B cell (primary cell): ENCODE measurements at regions not wholly inside any gene's neighbourhood (a gene's known extent, or its start where the extent isn't known, plus 50 kb on each side); places are given as distances from the start of the nearest gene placed in this dataset.

Source experiments
- ATAC-seq: fragments of 200-7000 bp; cut with Tn5 transposase; one replicate; pipeline ENCODE4 v1.10.0; 2021; ENCODE audit warnings: low read depth, mild to moderate bottlenecking, moderate number of reproducible peaks, moderate library complexity
- CTCF ChIA-PET: fragments of 350-600 bp; sonication (Branson Sonifier 250); formaldehyde crosslinking; loops from one replicate; lab custom pipeline; 2021; ENCODE audit warnings: antibody characterized with exemption, inconsistent platforms; lab: Charles Lee
- POLR2A ChIA-PET: fragments of 350-600 bp; sonication (Branson Sonifier 250); formaldehyde crosslinking; loops from one replicate; lab custom pipeline; 2021; ENCODE audit warnings: antibody characterized with exemption; lab: Charles Lee
- DNase-seq: peaks from one replicate; pipeline ENCODE4 v3.0.0; 2013
- H2AFZ ChIP-seq: 2 replicates; pipeline ENCODE4 v1.6.1; 2012; ENCODE audit warnings: mild to moderate bottlenecking, low read depth, low read length; ENCODE audit not compliant: insufficient read depth, poor library complexity, severe bottlenecking
- H3K27ac ChIP-seq, 2 donors: 1 replicate in 1 of 2; 2 replicates in 1 of 2; pipeline ENCODE4 v1.5.1; 2012 to 2013; ENCODE audit warnings: low read length in 2 of 2, mild to moderate bottlenecking in 2 of 2, moderate library complexity in 1 of 2
- H3K27me3 ChIP-seq, 4 experiments: fragments of 200-600 bp in 1 of 4; sonication (generic) in 1 of 4; replicated peaks in 1 of 4; 1 replicate in 2 of 4; 2 replicates in 2 of 4; pipeline versions ENCODE4 v1.6.1 to v1.7.0; 2013 to 2016; ENCODE audit warnings: low read length in 3 of 4, mild to moderate bottlenecking in 2 of 4, mixed read lengths in 1 of 4, moderate library complexity in 1 of 4; ENCODE audit not compliant: insufficient read depth in 4 of 4, control insufficient read depth in 3 of 4; ENCODE audit errors: control extremely low read depth in 1 of 4
- H3K36me3 ChIP-seq, 2 experiments: replicated peaks in 1 of 2; 1 replicate in 1 of 2; 2 replicates in 1 of 2; pipeline versions ENCODE4 v1.6.1 to v1.7.1; 2013; ENCODE audit warnings: low read length in 1 of 2; ENCODE audit not compliant: insufficient read depth in 2 of 2, control insufficient read depth in 1 of 2; ENCODE audit errors: control extremely low read depth in 1 of 2, extremely low read depth in 1 of 2
- H3K4me1 ChIP-seq, 2 donors: fragments of 200-600 bp in 1 of 2; sonication (generic) in 1 of 2; 1 replicate in 1 of 2; 2 replicates in 1 of 2; pipeline versions ENCODE4 v1.5.1 to v1.6.1; 2013 to 2017; ENCODE audit warnings: low read length in 2 of 2; ENCODE audit not compliant: control insufficient read depth in 2 of 2, insufficient read depth in 2 of 2
- H3K4me2 ChIP-seq: replicated peaks from 2 replicates; pipeline ENCODE3; 2012; ENCODE audit warnings: mild to moderate bottlenecking, low read depth, low read length; ENCODE audit not compliant: poor library complexity, severe bottlenecking
- H3K4me3 ChIP-seq, 5 experiments: fragments of 200-600 bp in 1 of 5; sonication (generic) in 1 of 5; 1 replicate in 3 of 5; 2 replicates in 2 of 5; pipeline versions ENCODE4 v1.5.1 to v1.7.0; 2011 to 2016; ENCODE audit warnings: low read length in 4 of 5, mild to moderate bottlenecking in 4 of 5, low read depth in 2 of 5, control low read depth in 1 of 5, moderate library complexity in 1 of 5; ENCODE audit not compliant: insufficient read depth in 1 of 5; ENCODE audit errors: control extremely low read depth in 1 of 5, extremely low read depth in 1 of 5
- H3K79me2 ChIP-seq: fragments of 200-600 bp; sonication (generic); one replicate; pipeline ENCODE4 v1.6.0; 2016; ENCODE audit warnings: low read length; ENCODE audit not compliant: control insufficient read depth, insufficient read depth
- H3K9ac ChIP-seq: fragments of 200-600 bp; sonication (generic); 2 replicates; pipeline ENCODE4 v1.6.1; 2017; ENCODE audit warnings: mild to moderate bottlenecking, low read length, moderate library complexity
- H3K9me3 ChIP-seq, 3 donors: one replicate each; pipeline versions ENCODE4 v1.6.1 to v1.7.1; 2013; ENCODE audit warnings: low read length in 2 of 3; ENCODE audit not compliant: control insufficient read depth in 2 of 3, insufficient read depth in 1 of 3; ENCODE audit errors: control extremely low read depth in 1 of 3
- H4K20me1 ChIP-seq: 2 replicates; pipeline ENCODE4 v1.6.0; 2012; ENCODE audit warnings: mild to moderate bottlenecking, low read length; ENCODE audit not compliant: insufficient read depth, control insufficient read depth, poor library complexity, severe bottlenecking
- H3K27ac Mint-ChIP-seq: one replicate; pipeline ENCODE4 v1.8.0; 2021; ENCODE audit warnings: mixed read lengths
- H3K27me3 Mint-ChIP-seq: one replicate; pipeline ENCODE4 v1.8.0; 2021; ENCODE audit warnings: mixed read lengths
- H3K4me1 Mint-ChIP-seq: one replicate; pipeline ENCODE4 v1.8.0; 2021; ENCODE audit warnings: mixed read lengths
- H3K4me3 Mint-ChIP-seq: one replicate; pipeline ENCODE4 v1.8.0; 2021; ENCODE audit warnings: mixed read lengths
- H3K9me3 Mint-ChIP-seq: one replicate; pipeline ENCODE4 v1.8.0; 2022; ENCODE audit warnings: mixed read lengths; ENCODE audit not compliant: insufficient read depth
- EZH2 ChIP-seq: IDR thresholded peaks from 2 replicates; pipeline ENCODE4 v1.6.1; 2012; ENCODE audit warnings: borderline replicate concordance, low read depth, mild to moderate bottlenecking, moderate library complexity, low read length; ENCODE audit not compliant: insufficient read depth, poor library complexity, severe bottlenecking
- WGBS: methylation state at CpG from one replicate; pipeline ENCODE4 v1.1.5; 2013; ENCODE audit warnings: missing lambda C conversion rate; ENCODE audit not compliant: insufficient coverage; 5-methylcytosine and 5-hydroxymethylcytosine counted together
- intact Hi-C: fragments of 100-400 bp; cut with micrococcal nuclease; formaldehyde crosslinking; loops from one replicate; pipeline ENCODE4 v1.10.0; 2022
- TF ChIP-seq, protein P1 (sequence below): fragments of 200-600 bp; IDR thresholded peaks from one replicate; pipeline ENCODE4 v1.8.0; 2022; ENCODE audit warnings: antibody characterized with exemption, mild to moderate bottlenecking

DNA sequence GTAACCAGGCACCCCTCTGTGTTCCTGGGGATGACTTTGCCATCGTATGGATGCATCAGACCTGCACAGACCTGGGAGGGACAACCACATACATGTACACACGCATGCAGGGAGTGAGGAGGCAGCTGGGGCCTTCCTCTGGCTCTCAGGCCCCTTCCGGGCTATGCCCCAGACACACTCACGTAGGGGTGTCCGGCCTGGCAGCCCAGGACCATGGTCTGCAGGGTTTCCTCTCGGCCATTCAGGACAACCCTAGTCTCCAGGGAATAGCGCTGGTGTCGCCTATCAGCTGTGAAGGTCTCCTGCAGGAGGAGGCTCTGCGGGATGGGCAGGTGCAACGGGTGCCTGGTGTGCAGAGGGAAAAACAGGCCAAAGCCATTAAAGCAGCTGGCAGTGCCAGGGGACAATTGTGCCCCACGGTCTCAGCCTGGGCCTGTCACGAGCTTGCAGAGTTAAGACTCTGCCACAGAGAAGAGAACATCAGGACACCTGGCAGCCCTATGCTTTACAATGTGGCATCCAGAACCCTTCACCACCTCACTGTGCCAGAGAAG, 101.4 kb downstream of the RMI2 start:
- Mint-ChIP-seq H3K4me3 (no peak overlapping the region), H3K27ac (no peak overlapping the region), H3K9me3 (no peaks in the 10 kb centered on the region), H3K4me1 (no peaks in the 10 kb centered on the region), H3K27me3 (no peaks in the 10 kb centered on the region)
- Histone ChIP-seq H3K27me3 (no peaks in the 10 kb centered on the region), H3K27ac (no peak overlapping the region), H3K4me1 (no peaks in the 10 kb centered on the region), H3K4me2 (no peak overlapping the region), H4K20me1 (no peaks in the 10 kb centered on the region), H2AFZ (no peak overlapping the region), H3K9ac (no peak overlapping the region), H3K4me3 (no peak overlapping the region), H3K79me2 (no peaks in the 10 kb centered on the region), H3K36me3 (no peaks in the 10 kb centered on the region), H3K9me3 (peaks cover 0 to under 1% (median 0%) of the 10 kb centered on the region in 3 donors)
- POLR2A ChIA-PET = no interaction called here
- intact Hi-C loops = no loop called here
- WGBS = 92% methylated on average over 12 of the region's 12 CpGs
- TF ChIP-seq EZH2 = no peak
- TF ChIP-seq, protein P1, sequence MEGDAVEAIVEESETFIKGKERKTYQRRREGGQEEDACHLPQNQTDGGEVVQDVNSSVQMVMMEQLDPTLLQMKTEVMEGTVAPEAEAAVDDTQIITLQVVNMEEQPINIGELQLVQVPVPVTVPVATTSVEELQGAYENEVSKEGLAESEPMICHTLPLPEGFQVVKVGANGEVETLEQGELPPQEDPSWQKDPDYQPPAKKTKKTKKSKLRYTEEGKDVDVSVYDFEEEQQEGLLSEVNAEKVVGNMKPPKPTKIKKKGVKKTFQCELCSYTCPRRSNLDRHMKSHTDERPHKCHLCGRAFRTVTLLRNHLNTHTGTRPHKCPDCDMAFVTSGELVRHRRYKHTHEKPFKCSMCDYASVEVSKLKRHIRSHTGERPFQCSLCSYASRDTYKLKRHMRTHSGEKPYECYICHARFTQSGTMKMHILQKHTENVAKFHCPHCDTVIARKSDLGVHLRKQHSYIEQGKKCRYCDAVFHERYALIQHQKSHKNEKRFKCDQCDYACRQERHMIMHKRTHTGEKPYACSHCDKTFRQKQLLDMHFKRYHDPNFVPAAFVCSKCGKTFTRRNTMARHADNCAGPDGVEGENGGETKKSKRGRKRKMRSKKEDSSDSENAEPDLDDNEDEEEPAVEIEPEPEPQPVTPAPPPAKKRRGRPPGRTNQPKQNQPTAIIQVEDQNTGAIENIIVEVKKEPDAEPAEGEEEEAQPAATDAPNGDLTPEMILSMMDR = no peak
- ATAC-seq (no peak), DNase-seq (no peak)
- CTCF ChIA-PET = no interaction called here

DNA sequence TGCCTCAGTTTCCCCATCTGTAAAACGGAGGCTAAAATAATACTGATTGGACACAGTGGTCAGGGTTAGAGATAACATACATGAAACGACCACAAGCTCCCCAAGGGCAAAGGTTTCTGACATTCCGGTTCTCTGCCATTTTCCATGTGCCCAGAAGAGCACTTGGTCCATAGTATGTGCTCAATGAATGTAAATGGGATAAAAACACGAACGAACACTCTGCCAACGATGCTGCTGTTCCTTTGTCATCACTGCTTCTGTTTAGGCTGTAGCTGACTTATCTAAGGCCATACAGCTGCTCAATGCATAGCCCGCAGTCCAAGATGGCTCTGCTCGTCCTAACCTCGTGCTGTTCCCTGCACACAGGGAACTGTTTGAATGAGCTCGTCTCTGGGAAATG, 102.0 kb downstream of the RMI2 start:
- no peak overlapping the region for H3K4me3 ChIP-seq
- H3K4me1 Mint-ChIP-seq = no peaks in the 10 kb centered on the region
- ATAC-seq (no peak), DNase-seq (no peak)
- no peak overlapping the region for H3K4me2 ChIP-seq
- TF ChIP-seq EZH2 = no peak
- TF ChIP-seq, protein P1 = no peak
- H3K27ac ChIP-seq = no peak overlapping the region
- no peak overlapping the region for H2AFZ ChIP-seq
- no peaks in the 10 kb centered on the region for H3K79me2 ChIP-seq
- intact Hi-C loops = no loop called here
- no peak overlapping the region for H3K9ac ChIP-seq
- H3K27ac Mint-ChIP-seq = no peak overlapping the region
- 92% methylated on average over 10 of the region's 10 CpGs for WGBS
- H3K36me3 ChIP-seq = no peaks in the 10 kb centered on the region
- H3K9me3 Mint-ChIP-seq = no peaks in the 10 kb centered on the region
- H3K9me3 ChIP-seq = no peaks in the 10 kb centered on the region
- no peaks in the 10 kb centered on the region for H4K20me1 ChIP-seq
- H3K4me1 ChIP-seq = no peaks in the 10 kb centered on the region
- H3K4me3 Mint-ChIP-seq = no peak overlapping the region
- H3K27me3 Mint-ChIP-seq = no peaks in the 10 kb centered on the region
- ChIA-PET CTCF (no interaction called here), POLR2A (no interaction called here)
- H3K27me3 ChIP-seq = no peaks in the 10 kb centered on the region
